ENCODE measurements at regions not wholly inside any gene's neighbourhood (a gene's known extent, or its start where the extent isn't known, plus 50 kb on each side); places are given as distances from the start of the nearest gene placed in this dataset.

DNA sequence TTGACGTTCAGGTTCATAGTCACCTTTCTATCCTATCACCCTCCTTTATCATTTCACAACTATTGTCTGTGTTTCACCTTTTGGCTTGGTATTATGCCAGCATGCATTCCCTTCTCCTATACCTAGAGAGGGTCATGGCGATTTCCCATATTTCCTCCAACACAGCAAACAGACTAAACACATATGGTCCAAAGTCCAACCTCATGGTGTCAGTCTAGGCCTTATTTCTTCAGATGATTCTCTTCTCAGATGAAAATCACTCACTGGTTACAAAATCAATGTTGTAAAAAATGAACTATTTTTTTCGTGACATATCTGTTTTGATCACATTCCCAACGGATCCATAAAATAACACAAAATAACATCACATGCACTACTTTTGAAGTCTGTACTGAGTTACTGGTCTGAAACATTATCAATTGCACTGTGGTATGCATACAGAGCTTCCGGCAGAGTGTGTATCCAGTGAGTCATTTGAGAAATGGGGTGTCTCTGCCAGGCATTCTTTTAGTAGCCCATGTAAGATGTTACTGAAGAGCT is 204.8 kb upstream of the GALNT5 start:
- intact Hi-C loops (cut with DNase I): loop anchor here in 1 of 10 donors (10.0 kb wide), 1 partner anchor 132 kb away; no protein-coding TSS in a partner anchor
- DNase-seq: no peak
- no peaks in the 10 kb centered on the region for H3K9me3 ChIP-seq
- H3K27me3 ChIP-seq: no peaks in the 10 kb centered on the region
- no peak for TF ChIP-seq CTCF (IDR thresholded peaks at IDR 0.05)
- ATAC-seq: peak in 1 of 8 donors; percentile 69
- WGBS, 2 donors: 72 to 74% methylated on average over 5 of the region's 5 CpGs
- H3K4me3 ChIP-seq: no peak overlapping the region
- peaks cover 0 to 10% (median 0%) of the 10 kb centered on the region in 9 donors for H3K4me1 ChIP-seq
- no peaks in the 10 kb centered on the region for H3K36me3 ChIP-seq
- no peak overlapping the region for H3K27ac ChIP-seq

DNA sequence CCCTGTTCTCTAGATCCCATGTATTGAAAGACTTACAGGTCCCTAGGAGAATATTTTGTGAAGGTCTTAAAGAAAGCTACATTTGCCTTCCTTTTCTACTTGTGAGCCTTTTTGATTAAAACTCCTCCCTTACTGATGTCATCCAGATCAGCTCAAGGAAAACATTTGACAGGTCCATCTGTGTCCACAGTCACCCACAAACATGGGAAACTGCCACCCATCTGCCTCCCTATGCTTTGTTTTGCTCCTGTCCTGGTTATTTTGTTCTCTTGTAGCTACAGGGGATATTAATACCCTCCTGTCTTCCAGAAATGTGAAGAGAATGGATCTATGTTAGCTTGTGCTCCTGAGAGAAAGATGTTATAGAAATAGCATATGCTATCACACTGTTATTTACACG is 203.6 kb upstream of the GALNT5 start:
- ATAC-seq (no peak), DNase-seq (no peak)
- Histone ChIP-seq H3K27ac (no peak overlapping the region), H3K4me1 (peaks cover 0 to 10% (median 0%) of the 10 kb centered on the region in 9 donors), H3K9me3 (no peaks in the 10 kb centered on the region), H3K36me3 (no peaks in the 10 kb centered on the region), H3K27me3 (no peaks in the 10 kb centered on the region), H3K4me3 (no peak overlapping the region)
- intact Hi-C loops (cut with DNase I): loop anchor here in 1 of 10 donors (10.0 kb wide), 1 partner anchor 131 kb away; no protein-coding TSS in a partner anchor
- 76 to 82% methylated on average over 1 of the region's 1 CpG for WGBS, 2 donors
- no peak for TF ChIP-seq CTCF (IDR thresholded peaks at IDR 0.05)

DNA sequence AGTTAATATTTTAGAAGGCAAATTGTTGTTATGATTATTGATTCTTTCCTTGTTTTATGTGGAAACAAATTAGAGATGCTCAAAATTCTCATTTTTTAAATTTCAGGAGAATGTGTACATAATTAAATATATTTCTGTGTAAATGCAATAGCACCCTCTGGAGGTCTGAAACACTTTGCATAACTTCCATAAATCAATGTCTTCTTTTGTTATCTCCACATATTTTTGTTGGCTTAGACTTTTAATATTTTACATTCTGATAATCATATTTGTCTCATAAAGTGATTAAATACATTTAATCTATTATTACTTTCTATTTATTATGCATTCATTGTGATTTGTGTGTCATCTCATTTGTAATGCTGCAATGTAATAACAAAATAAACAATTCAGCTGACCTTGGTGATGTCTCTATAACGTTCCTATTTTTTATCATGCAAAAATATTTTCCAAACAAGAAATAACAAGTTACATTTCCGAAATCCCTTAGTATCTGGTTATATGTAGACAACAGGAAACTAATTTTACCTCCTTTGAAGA is 201.8 kb upstream of the GALNT5 start:
- Histone ChIP-seq H3K4me1 (peaks cover 0 to 10% (median 0%) of the 10 kb centered on the region in 9 donors), H3K27me3 (no peaks in the 10 kb centered on the region), H3K27ac (no peak overlapping the region), H3K9me3 (no peaks in the 10 kb centered on the region), H3K4me3 (peak overlapping the region in 1 of 10 donors; percentile 14), H3K36me3 (no peaks in the 10 kb centered on the region)
- ATAC-seq: no peak
- peak in 7 of 9 donors; percentile 37 to 64 (median 49) for TF ChIP-seq CTCF (IDR thresholded peaks at IDR 0.05)
- 19 to 33% methylated on average over 2 of the region's 2 CpGs for WGBS, 2 donors
- DNase-seq: no peak
- intact Hi-C loops (cut with DNase I): loop anchor here in 1 of 10 donors (10.0 kb wide), 1 partner anchor 129 kb away; no protein-coding TSS in a partner anchor

DNA sequence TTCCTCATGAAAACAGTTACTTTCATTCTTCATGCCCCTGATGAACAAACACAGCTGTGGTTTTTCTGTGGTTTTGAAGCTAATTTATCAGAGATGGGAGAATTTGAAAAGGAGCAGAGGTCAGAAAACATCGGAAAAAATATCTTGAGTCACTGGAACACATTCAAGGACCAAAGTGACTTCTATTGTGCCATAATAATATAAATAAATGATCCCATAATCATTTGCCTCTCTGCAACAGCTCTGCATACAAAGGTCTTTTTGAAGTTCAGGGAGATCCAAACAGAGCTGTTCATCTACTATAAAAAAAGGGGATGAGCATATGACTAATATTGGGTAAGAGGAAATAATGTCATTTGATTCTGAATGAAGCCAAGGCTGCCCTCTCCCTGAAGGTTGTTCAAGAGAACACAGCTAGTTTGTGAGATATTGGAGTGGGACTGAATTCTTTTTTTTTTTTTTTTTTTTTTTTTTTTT is 201.3 kb upstream of the GALNT5 start:
- Histone ChIP-seq H3K4me1 (peaks cover 0 to 10% (median 0%) of the 10 kb centered on the region in 9 donors), H3K9me3 (no peaks in the 10 kb centered on the region), H3K36me3 (no peaks in the 10 kb centered on the region), H3K27ac (no peak overlapping the region), H3K27me3 (no peaks in the 10 kb centered on the region), H3K4me3 (peak overlapping the region in 1 of 10 donors; percentile 14)
- ATAC-seq (peak in 3 of 8 donors; percentile 56 to 70 (median 62)), DNase-seq (no peak)
- intact Hi-C loops (cut with DNase I): loop anchor here in 1 of 10 donors (10.0 kb wide), 1 partner anchor 129 kb away; no protein-coding TSS in a partner anchor
- TF ChIP-seq CTCF (IDR thresholded peaks at IDR 0.05): no peak
- WGBS, 2 donors: 33 to 50% methylated on average over 1 of the region's 1 CpG
